ENCODE measurements at regions not wholly inside any gene's neighbourhood (a gene's known extent, or its start where the extent isn't known, plus 50 kb on each side); places are given as distances from the start of the nearest gene placed in this dataset.
A peak's percentile ranks its signal among the peaks of the same experiment; 100 is the strongest.

DNA sequence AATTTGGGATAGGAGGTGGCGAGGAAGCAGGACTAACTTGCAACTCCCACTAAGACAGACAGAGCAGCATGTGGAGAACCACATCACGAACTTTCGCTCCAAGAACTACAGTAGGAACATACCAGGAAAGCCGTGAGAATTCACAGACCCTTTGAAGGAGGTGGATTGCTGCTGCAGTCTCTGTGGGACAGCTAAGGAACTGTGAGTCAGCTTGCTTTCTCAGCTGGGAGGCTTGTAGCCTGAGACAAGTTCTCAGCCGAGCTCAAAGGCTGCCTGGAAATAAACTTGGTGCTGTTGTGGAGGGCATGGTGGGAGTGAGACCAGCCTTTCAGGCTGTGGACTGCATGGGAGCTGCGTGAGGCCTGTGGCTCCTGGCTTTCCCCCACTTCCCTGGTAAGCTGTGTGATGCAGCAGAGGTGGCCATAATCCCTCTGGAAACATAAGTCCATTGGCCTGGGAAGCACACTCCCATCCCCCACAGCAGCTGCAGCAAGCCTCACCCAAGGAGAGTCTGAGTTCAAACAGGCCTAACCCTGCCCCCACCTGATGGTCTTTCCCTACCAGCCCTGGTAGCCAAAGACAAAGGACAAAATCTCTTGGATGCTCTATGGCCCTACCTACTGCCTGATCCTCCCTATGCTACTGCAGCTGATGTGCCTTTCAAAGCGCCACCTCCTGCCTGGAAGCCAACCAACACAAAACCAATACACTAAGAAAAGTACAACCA, 441.1 kb upstream of the HTR2A start:
- DNase-seq: no peak

DNA sequence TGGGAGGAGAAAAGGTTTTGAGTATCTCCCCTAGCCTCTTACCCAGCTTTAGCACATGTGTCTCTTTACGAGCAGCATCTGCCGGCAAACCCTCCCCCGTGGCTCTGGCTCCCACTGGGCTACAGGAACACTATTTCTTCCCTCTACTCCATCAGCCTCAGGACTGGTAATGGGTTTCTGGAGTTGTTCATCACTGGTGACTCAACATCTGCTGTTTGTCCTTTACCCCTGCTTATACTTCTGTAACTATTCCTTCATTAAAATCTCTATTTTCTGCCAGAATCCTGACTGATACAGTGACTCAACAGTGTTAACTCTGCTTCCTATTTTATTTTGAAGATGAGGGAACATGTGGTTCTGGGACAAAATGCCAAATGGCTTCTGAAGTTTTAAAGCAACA, 437.3 kb upstream of the HTR2A start:
- DNase-seq: no peak

DNA sequence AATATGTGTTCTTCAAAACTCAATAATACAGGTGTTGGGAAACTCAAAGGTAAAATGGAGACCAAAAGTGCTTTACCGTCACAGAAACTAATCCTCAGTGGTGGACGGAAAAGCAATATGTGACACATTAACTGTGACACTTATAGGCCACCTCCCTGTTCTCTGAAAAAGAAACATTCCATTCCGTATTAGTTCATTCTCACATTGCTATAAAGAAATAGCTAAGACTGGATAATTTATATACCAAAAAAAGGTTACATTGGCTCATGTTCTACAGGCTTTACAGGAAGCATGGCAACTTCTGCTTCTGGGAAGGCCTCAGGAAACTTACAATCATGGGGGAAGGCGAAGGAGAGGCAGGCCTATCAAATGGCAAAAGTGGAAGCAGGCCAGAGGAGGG, 435.3 kb upstream of the HTR2A start:
- DNase-seq: peak; percentile 22

DNA sequence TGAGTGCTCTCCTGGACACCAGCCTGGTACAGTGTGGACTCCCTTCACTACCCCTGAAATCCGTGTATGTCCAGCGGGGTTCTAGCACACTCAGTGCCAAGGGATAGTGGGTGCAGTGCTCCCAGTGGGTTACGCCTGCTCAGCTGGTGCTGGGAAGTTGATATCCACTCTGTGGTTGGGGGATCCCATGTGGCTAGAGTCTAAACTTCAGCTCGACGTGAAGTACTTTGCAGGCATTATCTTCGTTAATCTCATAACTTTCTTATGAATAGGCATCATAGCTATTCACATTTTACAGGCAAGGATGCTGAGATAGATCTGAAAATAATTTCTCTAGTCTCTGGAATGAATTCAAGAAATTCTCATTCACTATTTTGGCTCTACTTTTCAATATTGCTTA, 433.2 kb upstream of the HTR2A start:
- no peak for DNase-seq

DNA sequence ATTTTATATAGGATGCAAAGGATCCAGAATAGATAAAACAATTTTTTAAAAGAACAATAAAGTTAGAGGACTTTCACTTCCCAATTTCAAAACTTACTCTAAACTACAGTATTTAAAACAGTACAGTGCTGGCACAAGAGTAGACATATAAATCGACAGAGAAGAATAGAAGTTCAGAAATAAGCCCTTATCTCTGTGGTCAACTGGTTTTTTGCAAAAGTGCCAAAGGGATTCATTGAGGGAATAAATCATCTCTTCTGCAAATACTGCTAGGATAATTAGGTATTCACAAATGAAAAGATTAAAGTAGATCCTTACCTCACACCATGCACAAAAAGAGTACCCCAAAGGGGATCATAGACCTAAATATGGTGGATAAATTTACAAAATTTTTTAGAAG, 431.0 kb upstream of the HTR2A start:
- DNase-seq: no peak

DNA sequence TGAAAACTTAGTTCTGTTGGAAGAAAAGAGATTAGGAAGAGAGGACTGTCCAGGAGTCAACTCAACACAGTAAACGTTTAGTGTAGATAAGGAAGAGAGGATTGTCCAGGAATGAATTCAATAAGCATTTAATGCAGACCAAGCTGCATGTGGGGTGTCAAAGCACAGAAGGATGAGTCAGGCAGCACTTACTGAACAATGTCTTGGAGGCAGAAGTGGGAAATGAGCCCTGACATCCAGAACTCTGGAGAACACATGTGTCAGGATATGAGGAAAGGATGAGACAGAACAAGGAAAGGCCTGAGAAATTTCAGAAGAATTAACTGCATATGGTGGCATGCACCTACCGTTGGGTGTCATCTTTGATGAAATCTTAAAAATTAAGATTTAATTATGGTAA, 429.2 kb upstream of the HTR2A start:
- no peak for DNase-seq

DNA sequence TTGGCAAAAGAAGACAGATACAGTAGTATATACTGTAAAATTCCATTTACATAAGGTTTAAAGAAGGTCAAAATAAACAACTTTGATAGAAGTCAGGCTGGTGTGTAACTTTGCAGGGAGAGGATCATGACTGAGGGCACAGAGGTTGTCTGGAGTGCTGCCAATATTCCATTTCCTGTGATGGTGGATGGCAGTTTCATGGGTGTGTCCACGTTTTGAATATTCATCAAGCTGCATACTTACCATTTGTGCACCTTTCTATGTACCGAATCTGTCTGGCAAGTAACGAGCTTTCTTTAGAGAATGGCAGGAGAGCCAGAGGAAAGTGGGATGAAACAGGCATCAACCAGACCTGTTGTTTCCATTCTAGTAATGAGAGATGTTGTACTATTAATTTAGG, 420.5 kb upstream of the HTR2A start:
- no peak for DNase-seq

DNA sequence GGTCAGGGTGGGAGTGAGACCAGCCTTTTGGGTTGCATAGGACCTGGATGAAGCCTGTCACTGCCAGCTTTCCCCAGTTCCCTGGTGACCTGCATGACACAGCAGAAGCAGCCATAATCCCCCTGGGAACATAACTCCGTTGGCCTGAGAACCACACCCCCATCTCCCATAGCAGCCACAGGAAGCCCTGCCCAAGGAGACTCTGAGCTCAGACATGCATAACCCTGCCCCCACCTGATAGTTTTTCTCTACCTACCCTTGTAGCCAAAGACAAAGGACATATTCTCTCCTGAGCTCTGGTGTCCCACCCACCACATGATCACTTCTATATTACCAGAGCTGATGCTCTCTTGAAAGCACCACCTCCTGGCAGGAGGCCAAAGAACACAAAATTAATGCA, 413.5 kb upstream of the HTR2A start:
- no peak for DNase-seq

DNA sequence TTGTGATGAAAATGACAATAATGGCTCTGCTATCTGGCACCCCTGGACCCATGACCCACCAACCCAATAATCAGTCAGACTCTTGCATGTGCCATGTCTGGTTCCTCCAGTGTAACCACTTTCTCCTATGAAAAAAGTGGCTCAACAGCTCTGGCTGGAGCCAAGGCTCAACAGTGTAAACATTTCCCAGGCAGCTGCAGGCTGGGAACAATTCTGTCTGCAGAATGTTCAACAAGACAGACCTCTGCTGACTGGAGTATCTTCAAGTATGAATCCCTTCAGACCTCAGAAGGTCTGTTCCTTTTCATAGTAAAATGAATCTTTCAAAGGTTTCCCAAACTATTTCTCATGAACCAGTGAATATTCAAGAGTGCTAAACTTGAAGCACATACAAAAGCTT, 410.1 kb upstream of the HTR2A start:
- no peak for DNase-seq

DNA sequence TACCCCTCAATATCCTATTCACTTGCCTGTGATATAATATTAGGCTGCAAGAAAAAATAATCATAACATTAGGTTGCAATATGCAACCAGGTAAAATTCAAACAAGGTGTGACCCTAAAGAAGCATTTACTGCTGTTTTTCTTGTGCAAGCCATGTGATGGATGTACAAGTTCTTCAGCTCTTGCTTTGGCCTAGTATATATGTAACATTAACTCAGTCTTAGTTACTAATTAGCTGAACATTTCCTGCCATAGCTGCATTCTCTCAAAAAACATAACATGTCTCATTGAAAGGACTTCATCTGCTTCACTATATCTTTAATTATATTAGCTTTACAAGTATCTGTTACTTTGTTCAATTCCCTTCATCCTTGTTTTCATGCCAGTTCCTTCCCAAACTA, 406.8 kb upstream of the HTR2A start:
- no peak for DNase-seq

DNA sequence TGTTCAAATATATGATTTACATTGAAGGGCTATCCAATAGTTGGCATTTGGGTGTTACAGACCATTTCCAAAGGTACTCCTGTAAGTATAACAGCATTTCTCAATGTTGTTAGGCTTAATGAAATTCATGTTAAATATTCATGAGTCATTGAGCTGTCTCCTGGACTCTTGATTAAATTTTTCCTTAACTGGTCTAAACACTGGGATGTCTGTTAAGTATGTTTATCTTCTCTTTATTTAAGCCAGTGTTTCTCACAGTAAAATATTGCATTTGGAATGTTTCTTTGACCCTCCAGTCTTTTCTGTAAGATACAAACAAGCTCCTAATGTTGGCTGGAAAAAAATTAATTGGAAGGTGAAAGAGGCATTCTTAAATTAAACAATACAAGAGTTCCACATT, 402.5 kb upstream of the HTR2A start:
- DNase-seq: no peak

DNA sequence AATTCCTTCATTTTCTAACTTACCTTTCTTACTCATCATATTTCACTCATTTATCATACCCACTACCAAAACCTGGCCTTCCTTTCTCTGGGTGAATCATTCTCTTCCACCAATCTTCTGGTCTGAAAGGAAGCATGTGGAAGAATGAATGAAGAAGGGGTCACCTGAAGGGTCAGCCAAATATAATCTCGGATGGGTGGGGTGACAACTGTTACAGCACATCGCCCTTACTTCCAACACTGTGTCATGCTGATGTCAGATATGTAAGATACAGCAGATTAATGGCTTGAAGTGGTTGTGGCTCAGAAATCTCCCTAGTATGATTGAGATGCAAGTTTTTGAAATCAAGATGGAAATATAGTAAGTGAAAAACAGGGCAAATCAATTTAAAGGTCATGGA, 401.7 kb upstream of the HTR2A start:
- no peak for DNase-seq

DNA sequence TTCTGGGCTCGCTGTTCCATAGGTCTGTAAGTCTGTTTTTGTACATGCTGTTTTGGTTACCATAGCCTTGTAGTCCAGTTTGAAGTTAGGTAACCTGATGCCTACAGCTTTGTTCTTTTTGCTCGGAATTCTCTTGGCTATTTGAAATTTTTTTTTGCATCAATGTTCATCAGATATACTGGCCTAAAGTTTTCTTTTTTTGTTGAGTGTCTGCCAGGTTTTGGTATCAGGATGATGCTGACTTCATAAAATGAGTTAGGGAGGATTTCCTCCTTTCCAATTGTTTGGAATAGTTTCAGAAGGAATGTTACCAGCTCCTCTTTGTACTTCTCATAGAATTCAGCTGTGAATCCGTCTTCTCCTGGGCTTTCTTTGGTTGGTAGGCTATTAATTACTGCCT, 397.8 kb upstream of the HTR2A start:
- DNase-seq: no peak

DNA sequence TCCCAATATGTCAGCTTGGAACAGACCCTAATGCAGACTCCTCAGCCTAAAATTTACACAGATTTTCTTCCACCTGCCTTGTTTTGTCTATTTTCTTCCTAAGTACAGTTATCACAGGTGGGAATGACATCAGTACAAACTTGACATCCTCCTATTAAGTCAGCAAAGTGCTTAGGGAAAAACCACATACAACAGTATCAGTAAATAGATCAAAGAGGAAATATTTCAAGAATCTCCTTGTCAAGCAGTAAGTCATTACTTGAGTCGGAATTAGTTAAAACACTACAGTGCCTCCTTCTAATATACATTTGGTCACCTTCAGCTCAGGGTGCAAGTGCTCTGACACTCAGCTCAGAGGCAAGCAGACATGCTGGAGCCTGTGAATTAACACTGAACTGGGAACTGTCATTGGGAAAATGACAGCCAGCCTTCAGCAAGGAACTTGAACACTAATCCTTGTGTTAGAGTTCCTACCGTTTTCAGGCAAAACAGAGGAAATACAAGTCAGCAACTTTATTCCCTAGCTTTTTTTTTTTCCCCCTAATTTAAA, 394.3 kb upstream of the HTR2A start:
- no peak for DNase-seq

DNA sequence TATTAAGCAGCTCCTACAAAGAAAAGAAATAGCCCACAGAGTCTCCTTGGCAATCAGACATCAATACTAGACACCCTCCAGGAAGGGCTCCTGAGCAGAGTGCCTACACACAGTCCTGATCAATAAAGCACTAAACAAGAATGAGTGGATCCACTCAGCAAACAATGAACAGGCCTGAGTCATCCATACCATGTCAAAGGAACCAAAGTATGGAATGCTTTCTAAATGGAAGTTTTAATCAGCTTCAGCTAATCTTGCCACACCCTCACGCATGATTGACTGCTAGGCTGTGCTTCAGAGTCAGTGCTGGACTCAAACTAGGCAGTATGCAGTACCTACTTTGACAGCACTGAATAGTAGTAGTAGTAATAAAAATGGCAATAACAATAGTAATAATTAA, 392.7 kb upstream of the HTR2A start:
- no peak for DNase-seq

DNA sequence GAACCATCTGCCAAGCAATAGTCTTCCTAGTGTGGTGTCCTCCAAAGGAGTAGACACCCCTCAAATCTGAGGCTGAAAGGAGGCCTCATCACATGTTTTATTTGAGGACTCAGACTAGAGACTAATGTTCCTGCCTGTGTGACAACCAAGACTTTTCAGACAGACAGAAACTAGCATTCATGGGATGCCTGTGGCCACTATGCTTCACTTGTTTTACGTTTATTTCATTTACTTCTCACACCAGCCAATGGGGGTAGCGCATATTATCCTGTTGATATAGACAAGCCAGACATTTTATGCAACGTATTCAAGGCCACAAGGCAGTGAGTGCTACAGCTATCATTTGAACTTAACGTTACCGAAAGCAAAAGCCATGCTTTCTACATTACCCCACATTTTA, 391.7 kb upstream of the HTR2A start:
- no peak for DNase-seq

DNA sequence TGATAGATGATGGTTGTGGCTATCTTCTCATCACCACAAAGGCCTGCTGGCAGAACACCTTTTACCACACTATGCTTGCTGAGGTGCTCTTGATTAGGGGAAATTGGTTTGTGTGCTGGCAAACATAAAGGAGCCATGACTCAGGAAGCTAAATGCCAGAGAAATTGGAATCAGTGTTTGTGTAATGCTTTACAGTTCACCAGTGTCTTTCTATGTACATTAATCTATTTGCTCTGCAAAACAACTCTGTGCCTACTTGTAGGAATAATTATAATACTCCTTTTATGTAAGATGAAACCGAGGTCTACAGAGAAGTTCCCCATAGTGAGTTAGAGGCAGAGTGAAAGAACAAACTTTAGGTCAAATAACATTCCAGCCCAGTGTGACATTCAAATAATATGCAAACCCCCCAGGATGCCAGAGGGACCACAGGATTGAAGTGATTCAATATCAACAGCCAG, 390.5 kb upstream of the HTR2A start:
- no peak for DNase-seq

DNA sequence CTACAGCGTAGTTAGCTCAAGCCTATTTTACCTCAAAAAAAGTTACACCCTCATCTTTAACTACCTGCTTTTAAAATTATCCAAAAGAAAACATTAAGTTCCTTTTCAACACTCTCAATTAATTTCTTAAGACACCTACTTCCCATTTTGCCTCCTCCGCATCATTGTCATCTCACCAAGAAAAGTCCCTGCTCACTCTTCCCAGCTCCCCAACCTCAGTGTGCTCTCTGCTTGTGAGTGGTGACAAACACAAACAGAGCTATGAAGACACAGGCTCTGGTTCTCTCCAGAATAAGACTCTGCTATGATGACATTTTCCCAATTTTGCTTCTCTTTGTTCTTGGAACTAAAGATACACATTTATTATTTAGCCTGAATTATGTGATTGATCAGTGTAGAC, 385.1 kb upstream of the HTR2A start:
- no peak for DNase-seq

DNA sequence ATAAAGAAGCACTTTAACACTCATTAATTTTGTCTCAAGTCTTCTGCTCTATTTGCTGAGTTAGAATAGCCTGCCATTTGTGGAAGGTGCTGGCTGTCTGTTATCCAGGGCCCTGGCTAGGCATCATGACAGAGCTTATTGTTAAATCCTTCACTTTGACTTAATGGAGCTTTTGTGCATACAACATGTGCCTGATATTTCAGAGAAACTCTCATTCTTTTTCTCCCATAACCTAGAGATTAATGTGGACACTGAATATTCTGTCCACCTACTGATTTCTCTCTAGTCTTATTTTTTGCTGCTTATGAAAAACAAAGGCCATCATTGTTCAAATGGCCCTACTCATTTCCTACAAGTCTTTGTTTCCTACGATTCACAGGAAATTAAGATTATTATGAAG, 383.1 kb upstream of the HTR2A start:
- no peak for DNase-seq

DNA sequence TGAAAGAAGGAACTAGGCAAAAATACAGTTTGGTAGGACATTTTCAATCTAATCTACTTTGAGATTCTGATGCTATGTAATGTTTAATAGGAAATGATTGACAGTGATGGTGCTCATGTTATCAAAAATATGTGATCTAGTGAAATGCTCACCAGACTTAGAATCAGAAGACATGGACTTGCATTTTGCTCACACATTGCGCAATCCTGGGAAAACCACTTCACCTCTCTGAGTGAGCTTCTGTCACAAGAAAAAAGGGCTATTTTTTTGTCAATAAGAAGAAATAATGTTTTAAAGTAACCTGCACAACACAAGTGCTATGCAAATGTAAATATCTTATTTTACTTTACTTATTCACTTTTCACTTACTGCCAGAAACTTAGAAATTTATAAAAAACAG, 380.9 kb upstream of the HTR2A start:
- no peak for DNase-seq

DNA sequence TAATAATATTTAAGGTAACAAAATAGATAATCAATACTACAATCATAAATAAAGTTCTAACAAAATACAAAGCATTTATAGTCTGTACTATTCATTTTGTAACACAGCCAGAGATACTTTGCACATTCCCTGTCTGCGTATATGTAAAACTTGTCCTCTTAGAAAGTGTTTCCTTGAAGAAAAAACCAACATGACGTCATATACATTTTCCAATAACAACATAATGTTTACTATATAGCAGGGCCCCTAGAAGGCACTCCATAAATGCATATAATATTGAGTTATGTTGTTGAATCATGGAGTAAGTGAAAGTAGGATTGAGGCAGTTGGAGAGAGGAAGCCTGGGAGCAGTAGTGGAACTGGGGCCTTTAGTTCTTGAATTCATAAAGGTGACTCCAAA, 371.4 kb upstream of the HTR2A start:
- no peak for DNase-seq

DNA sequence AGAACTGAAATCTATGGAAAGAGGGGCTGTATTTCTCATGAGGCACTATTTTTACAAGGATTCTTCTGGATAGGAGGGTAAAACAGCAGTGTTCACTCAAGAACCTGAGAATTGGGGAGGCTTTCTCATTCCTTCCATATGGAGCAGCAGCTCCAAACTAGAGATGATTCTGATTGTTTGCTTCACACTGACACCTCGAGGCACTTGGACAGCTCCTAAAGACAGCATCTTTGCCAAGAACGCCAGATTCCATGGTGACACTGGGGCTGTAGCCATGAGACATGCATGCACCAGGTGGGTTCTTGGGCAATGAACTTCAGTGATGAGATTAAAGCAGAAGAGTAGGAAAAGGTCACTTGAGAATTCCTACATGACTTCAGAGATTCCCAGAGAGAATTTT, 361.5 kb upstream of the HTR2A start:
- DNase-seq: peak; percentile 8

DNA sequence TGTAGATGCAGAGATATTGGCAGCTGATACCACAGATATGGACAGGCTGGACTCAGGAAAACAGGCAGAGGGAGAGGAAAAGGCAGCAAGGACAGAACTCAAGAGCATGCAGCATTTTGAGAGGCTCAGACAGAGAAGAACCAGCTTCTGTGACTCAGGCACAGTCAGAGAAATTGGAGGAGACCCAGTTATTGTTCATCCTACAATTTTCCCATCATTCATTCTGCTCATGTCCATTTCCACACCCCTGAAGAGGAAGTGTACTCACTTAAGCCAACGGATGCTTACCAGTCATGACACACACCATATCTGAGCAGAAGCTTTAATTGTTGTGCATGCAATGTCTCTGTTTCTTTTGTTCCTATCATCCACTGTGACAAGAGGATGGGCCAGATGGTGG, 359.8 kb upstream of the HTR2A start:
- no peak for DNase-seq

DNA sequence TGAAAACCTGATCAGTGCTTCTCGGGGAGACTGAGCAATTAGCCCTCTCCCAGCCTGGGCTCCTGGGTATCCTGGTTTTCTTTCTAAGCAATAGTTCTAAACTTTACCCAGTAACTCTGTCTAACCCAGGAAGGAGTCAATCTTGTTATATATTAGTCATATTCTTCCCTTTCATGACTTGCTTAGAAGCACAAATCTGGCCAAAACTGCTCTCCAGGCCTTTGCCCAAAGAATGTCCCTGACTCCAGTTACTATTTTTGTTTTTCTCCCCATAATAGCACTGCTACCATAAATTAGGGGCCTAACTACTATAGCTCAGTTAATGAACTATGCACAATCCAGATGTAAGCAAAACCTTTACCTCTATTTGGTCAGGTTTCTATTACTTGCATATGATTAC, 355.8 kb upstream of the HTR2A start:
- DNase-seq: peak; percentile 5

All from renal pelvis (tissue), 1 donor.